SU-DHL-6 (cell line): ENCODE measurements at regions not wholly inside any gene's neighbourhood (a gene's known extent, or its start where the extent isn't known, plus 50 kb on each side); places are given as distances from the start of the nearest gene placed in this dataset.

Source experiments
- H2AFZ ChIP-seq: fragments of 200-600 bp; sonication (generic); 2 replicates; pipeline ENCODE4 v1.6.1; 2014; ENCODE audit warnings: low read depth, mild to moderate bottlenecking, moderate library complexity, mixed read lengths, antibody characterized with exemption, low read length; ENCODE audit not compliant: severe bottlenecking
- H3F3A ChIP-seq: fragments of 200-600 bp; shearing (Covaris generic); 2 replicates; pipeline ENCODE4 v1.6.0; 2016; ENCODE audit warnings: antibody characterized with exemption, mild to moderate bottlenecking; ENCODE audit not compliant: insufficient read depth
- H3K27ac ChIP-seq: fragments of 200-600 bp; sonication (generic); 2 replicates; pipeline ENCODE4 v1.5.1; 2016; ENCODE audit warnings: low read depth, mild to moderate bottlenecking, low read length, moderate library complexity, mixed read lengths
- H3K27me3 ChIP-seq: fragments of 200-600 bp; sonication (generic), shearing (Covaris generic); 2 replicates; pipeline ENCODE4 v1.6.0; 2014; ENCODE audit warnings: mild to moderate bottlenecking, low read length
- H3K36me3 ChIP-seq: fragments of 200-600 bp; sonication (generic); 2 replicates; pipeline ENCODE4 v1.6.1; 2014; ENCODE audit warnings: mild to moderate bottlenecking, low read length, mixed read lengths
- H3K4me2 ChIP-seq: fragments of 300-600, 200-600 bp; shearing (Covaris generic), sonication (generic); 2 replicates; pipeline ENCODE4 v1.6.0; 2014; ENCODE audit warnings: low read length, low read depth, mild to moderate bottlenecking; ENCODE audit not compliant: poor library complexity, severe bottlenecking
- H3K4me3 ChIP-seq: fragments of 200-600 bp; sonication (generic); 2 replicates; pipeline ENCODE4 v1.5.1; 2014; ENCODE audit warnings: antibody characterized with exemption, low read length, mild to moderate bottlenecking, mixed read lengths; ENCODE audit not compliant: insufficient read depth, poor library complexity, severe bottlenecking
- H3K79me2 ChIP-seq: fragments of 200-600 bp; sonication (generic); 2 replicates; pipeline ENCODE4 v1.6.1; 2014; ENCODE audit warnings: mild to moderate bottlenecking, low read length, moderate library complexity; ENCODE audit not compliant: insufficient read depth
- H3K9ac ChIP-seq: fragments of 200-600 bp; sonication (generic); 2 replicates; pipeline ENCODE4 v1.7.0; 2014; ENCODE audit warnings: mild to moderate bottlenecking, low read length
- H3K9me2 ChIP-seq: fragments of 200-600 bp; sonication (generic); replicated peaks from 2 replicates; pipeline ENCODE4 v1.6.1; 2014; ENCODE audit warnings: low read length; ENCODE audit not compliant: insufficient read depth
- H3K9me3 ChIP-seq: fragments of 200-600 bp; sonication (generic); 2 replicates; pipeline ENCODE4 v1.6.1; 2014; ENCODE audit warnings: low read length, mixed read lengths; ENCODE audit not compliant: insufficient read depth
- H4K20me1 ChIP-seq: fragments of 200-600 bp; sonication (generic); 2 replicates; pipeline ENCODE4 v1.6.1; 2014; ENCODE audit warnings: low read depth, mild to moderate bottlenecking, antibody characterized with exemption, low read length, moderate library complexity, mixed read lengths
- CTCF ChIP-seq: fragments of 200-600 bp; sonication (generic); IDR thresholded peaks from one replicate; pipeline ENCODE4 v1.5.1; 2017; ENCODE audit warnings: antibody characterized with exemption, mild to moderate bottlenecking, low read length, moderate library complexity; ENCODE audit not compliant: insufficient read depth, poor library complexity, severe bottlenecking
- EZH2phosphoT487 ChIP-seq: fragments of 200-600 bp; sonication (generic), shearing (Covaris generic); conservative IDR thresholded peaks from 2 replicates; pipeline ENCODE4 v1.6.1; 2018; ENCODE audit warnings: mild to moderate bottlenecking, antibody characterized with exemption, low read length, moderate library complexity, mixed read lengths

DNA sequence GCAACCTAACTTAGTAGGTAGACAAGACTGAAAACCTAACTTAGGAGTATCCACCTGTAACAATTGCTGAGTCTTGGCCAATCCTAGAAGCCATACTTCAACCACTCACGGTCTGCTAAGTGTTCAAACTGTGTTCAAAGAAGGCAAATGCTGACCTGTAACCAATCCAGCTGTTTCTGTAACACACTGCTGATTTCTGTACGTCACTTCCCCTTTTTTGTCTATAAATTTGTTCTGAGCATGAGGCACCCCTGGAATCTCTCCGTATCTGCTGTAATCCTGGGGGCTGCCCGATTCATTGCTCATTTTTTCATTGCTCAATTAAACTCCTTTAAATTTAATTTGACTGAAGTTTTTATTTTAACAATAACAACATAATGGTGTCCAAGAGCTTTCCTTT lies 451.4 kb upstream of the ATP10A start:
- no peaks in the 10 kb centered on the region for H3K79me2 ChIP-seq
- no peak overlapping the region for H2AFZ ChIP-seq
- H3K4me3 ChIP-seq, result no peak overlapping the region
- H3K27ac ChIP-seq, result no peak overlapping the region
- no peaks in the 10 kb centered on the region for H3K36me3 ChIP-seq
- no peaks in the 10 kb centered on the region for H3F3A ChIP-seq
- no peaks in the 10 kb centered on the region for H3K9me2 ChIP-seq
- H4K20me1 ChIP-seq, result no peaks in the 10 kb centered on the region
- peaks cover 9% of the 10 kb centered on the region; the same call in 1 of the 2 replicates for H3K9me3 ChIP-seq
- no peak overlapping the region for H3K4me2 ChIP-seq
- no peaks in the 10 kb centered on the region for H3K27me3 ChIP-seq
- TF ChIP-seq EZH2phosphoT487, result no peak
- no peak for TF ChIP-seq CTCF
- no peak overlapping the region for H3K9ac ChIP-seq

GRCh38 chr15:26311710-26312236 lies 448.6 kb upstream of the ATP10A start:
- Histone ChIP-seq H3K27ac (no peak overlapping the region), H2AFZ (no peak overlapping the region), H3F3A (no peaks in the 10 kb centered on the region), H3K9ac (no peak overlapping the region), H3K9me2 (no peaks in the 10 kb centered on the region), H4K20me1 (no peaks in the 10 kb centered on the region), H3K4me2 (no peak overlapping the region), H3K27me3 (no peaks in the 10 kb centered on the region), H3K36me3 (no peaks in the 10 kb centered on the region), H3K4me3 (no peak overlapping the region), H3K9me3 (peaks cover 16% of the 10 kb centered on the region; the same call in 1 of the 2 replicates), H3K79me2 (no peaks in the 10 kb centered on the region)
- TF ChIP-seq EZH2phosphoT487 (no peak), CTCF (no peak)

- Histone ChIP-seq H3K4me2 (no peak overlapping the region), H3K9ac (no peak overlapping the region), H3K27me3 (no peaks in the 10 kb centered on the region), H3K79me2 (no peaks in the 10 kb centered on the region), H3K27ac (no peak overlapping the region), H3K36me3 (no peaks in the 10 kb centered on the region), H3K4me3 (no peak overlapping the region), H3K9me3 (no peaks in the 10 kb centered on the region), H2AFZ (no peak overlapping the region), H3K9me2 (no peaks in the 10 kb centered on the region), H4K20me1 (no peaks in the 10 kb centered on the region), H3F3A (no peaks in the 10 kb centered on the region)
- TF ChIP-seq EZH2phosphoT487 (no peak), CTCF (no peak)
Measured at GRCh38 chr15:26298659-26299170, 435.6 kb upstream of the ATP10A start.
